Dedifferentiated amniotic fluid mesenchymal stem cell (primary cell): ENCODE measurements at regions not wholly inside any gene's neighbourhood (a gene's known extent, or its start where the extent isn't known, plus 50 kb on each side); places are given as distances from the start of the nearest gene placed in this dataset.
"Not testable (repeated sequence)": the region's sequence is repeated elsewhere in the genome, so short reads cannot be mapped to it uniquely, and the experiment has no call there.

Source experiments
- DNase-seq: peaks from one replicate; pipeline ENCODE4 v3.0.0-alpha.2; 2016; ENCODE audit errors: extremely low spot score

GRCh38 chr12:114616081-114616480 lies 67.9 kb downstream of the TBX3 start:
- no peak for DNase-seq

GRCh38 chr12:114614040-114614439 lies 69.9 kb downstream of the TBX3 start:
- DNase-seq = no peak

- DNase-seq = no peak
These were observed 71.9 kb downstream of the TBX3 start for GRCh38 chr12:114612062-114612461.

- no peak for DNase-seq
These were observed 72.6 kb downstream of the TBX3 start for GRCh38 chr12:114611145-114612018.

- DNase-seq = no peak
These were observed 75.5 kb downstream of the TBX3 start for GRCh38 chr12:114608509-114608908.

GRCh38 chr12:114605918-114606317 lies 78.1 kb downstream of the TBX3 start:
- no peak for DNase-seq

- DNase-seq = no peak
These were observed 79.4 kb downstream of the TBX3 start for GRCh38 chr12:114604606-114605005.

GRCh38 chr12:114600584-114600983 lies 83.4 kb downstream of the TBX3 start:
- not testable (repeated sequence) for DNase-seq

- DNase-seq = no peak
These were observed 85.9 kb downstream of the TBX3 start for GRCh38 chr12:114598111-114598510.

GRCh38 chr12:114592946-114593345 lies 91.0 kb downstream of the TBX3 start:
- no peak for DNase-seq

GRCh38 chr12:114588061-114588460 lies 95.9 kb downstream of the TBX3 start:
- no peak for DNase-seq

- no peak for DNase-seq
These were observed 103.7 kb downstream of the TBX3 start for GRCh38 chr12:114580306-114580705.

- DNase-seq = no peak
These were observed 104.6 kb downstream of the TBX3 start for GRCh38 chr12:114579389-114579788.

- no peak for DNase-seq
These were observed 121.3 kb downstream of the TBX3 start for GRCh38 chr12:114562654-114563053.

- no peak for DNase-seq
These were observed 128.5 kb downstream of the TBX3 start for GRCh38 chr12:114555451-114555850.

GRCh38 chr12:114547636-114548035 lies 136.3 kb downstream of the TBX3 start:
- DNase-seq = no peak

- no peak for DNase-seq
These were observed 124.5 kb upstream of the TBX5 start for GRCh38 chr12:114530417-114530816.

- no peak for DNase-seq
These were observed 124.0 kb upstream of the TBX5 start for GRCh38 chr12:114529966-114530365.

- DNase-seq = no peak
These were observed 122.8 kb upstream of the TBX5 start for GRCh38 chr12:114528766-114529165.

- not testable (repeated sequence) for DNase-seq
These were observed 115.2 kb upstream of the TBX5 start for GRCh38 chr12:114521160-114521559.

- no peak for DNase-seq
These were observed 106.4 kb upstream of the TBX5 start for GRCh38 chr12:114512351-114512750.

- DNase-seq = peak; percentile 72
These were observed 102.7 kb upstream of the TBX5 start for GRCh38 chr12:114508529-114509129.

- no peak for DNase-seq
These were observed 100.7 kb upstream of the TBX5 start for GRCh38 chr12:114506651-114507050.
